HG03175 (cell line): ENCODE measurements at regions not wholly inside any gene's neighbourhood (a gene's known extent, or its start where the extent isn't known, plus 50 kb on each side); places are given as distances from the start of the nearest gene placed in this dataset.

Experiments used
- ATAC-seq: cut with Tn5 transposase; IDR thresholded peaks from one replicate; pipeline ENCODE4 v1.9.1; 2021; ENCODE audit warnings: mild to moderate bottlenecking, moderate library complexity; ENCODE audit not compliant: unreplicated experiment

GRCh38 chr11:32531528-32531927 lies 52.1 kb upstream of the EIF3M start:
- ATAC-seq = no peak

- ATAC-seq = peak; percentile 98
These were observed 53.5 kb upstream of the EIF3M start for GRCh38 chr11:32529994-32530588.

GRCh38 chr11:32527261-32528175 lies 56.1 kb upstream of the EIF3M start:
- no peak for ATAC-seq

- no peak for ATAC-seq
These were observed 56.9 kb upstream of the EIF3M start for GRCh38 chr11:32526760-32527159.

- no peak for ATAC-seq
These were observed 71.7 kb upstream of the EIF3M start for GRCh38 chr11:32511926-32512325.

GRCh38 chr11:32510039-32510438 lies 73.6 kb upstream of the EIF3M start:
- ATAC-seq = no peak

- no peak for ATAC-seq
These were observed 73.4 kb upstream of the WT1 start for GRCh38 chr11:32508780-32509179.

GRCh38 chr11:32500001-32500400 lies 64.7 kb upstream of the WT1 start:
- ATAC-seq = no peak

- no peak for ATAC-seq
These were observed 62.6 kb upstream of the WT1 start for GRCh38 chr11:32497951-32498350.

- ATAC-seq = no peak
These were observed 59.3 kb upstream of the WT1 start for GRCh38 chr11:32494629-32495028.

- no peak for ATAC-seq
These were observed 54.1 kb upstream of the WT1 start for GRCh38 chr11:32489464-32489863.

GRCh38 chr11:32487270-32487669 lies 51.9 kb upstream of the WT1 start:
- ATAC-seq = no peak

GRCh38 chr11:32485733-32486132 lies 50.4 kb upstream of the WT1 start:
- no peak for ATAC-seq
